Adrenal gland (tissue), 9 donors: ENCODE measurements at regions not wholly inside any gene's neighbourhood (a gene's known extent, or its start where the extent isn't known, plus 50 kb on each side); places are given as distances from the start of the nearest gene placed in this dataset.
A peak's percentile ranks its signal among the peaks of the same experiment; 100 is the strongest.

Source experiments
- DNase-seq, 7 donors: peaks; one replicate each; pipeline ENCODE4 v3.0.0-alpha.2; 2019 to 2020
- H3K27ac ChIP-seq, 5 donors: fragments of 200-600 bp; sonication (generic) in 4 of 5; 1 replicate in 3 of 5; 2 replicates in 2 of 5; pipeline versions ENCODE4 v1.5.1 to v1.8.0; 2016 to 2020; ENCODE audit warnings: mild to moderate bottlenecking in 1 of 5
- H3K27me3 ChIP-seq: fragments of 200-600 bp; 2 replicates; pipeline ENCODE4 v1.8.0; 2021
- H3K36me3 ChIP-seq, 2 donors: fragments of 200-600 bp; replicated peaks in 1 of 2; 1 replicate in 1 of 2; 2 replicates in 1 of 2; pipeline versions ENCODE4 v1.5.1 to v1.8.0; 2018 to 2022
- H3K4me1 ChIP-seq, 2 donors: fragments of 200-600 bp; replicated peaks in 1 of 2; 1 replicate in 1 of 2; 2 replicates in 1 of 2; pipeline versions ENCODE4 v1.5.1 to v1.8.0; 2018 to 2021
- H3K4me3 ChIP-seq, 4 donors: fragments of 200-600 bp; sonication (generic) in 3 of 4; one replicate each; pipeline ENCODE4 v1.5.1; 2016 to 2018
- H3K9me3 ChIP-seq, 3 donors: fragments of 200-600 bp; sonication (generic) in 1 of 3; replicated peaks in 1 of 3; 1 replicate in 2 of 3; 2 replicates in 1 of 3; pipeline versions ENCODE4 v1.5.1 to v1.8.0; 2016 to 2021
- CTCF ChIP-seq, 6 experiments: fragments of 450-650 bp in 4 of 6; fragments of 200-600 bp in 2 of 6; sonication (generic) in 1 of 6; IDR thresholded peaks; 1 replicate in 5 of 6; 2 replicates in 1 of 6; pipeline versions ENCODE4 v1.5.1 to v1.8.0; 2016 to 2021; ENCODE audit warnings: antibody characterized with exemption in 6 of 6, mild to moderate bottlenecking in 2 of 6, moderate library complexity in 1 of 6
- POLR2A ChIP-seq, 2 donors: fragments of 450-650 bp; IDR thresholded peaks; one replicate each; pipeline ENCODE4 v1.6.1; 2017; ENCODE audit warnings: antibody characterized with exemption in 2 of 2, mild to moderate bottlenecking in 2 of 2, moderate library complexity in 1 of 2
- WGBS, 4 donors: extraction: QIAGEN DNeasy Blood & Tissue Kit in 2 of 4; methylation state at CpG; one replicate each; pipeline versions ENCODE4 v1.1.5 to v1.1.7; 2013 to 2017; 5-methylcytosine and 5-hydroxymethylcytosine counted together
- intact Hi-C, 2 donors: fragments of 100-400 bp; cut with DNase I; formaldehyde crosslinking; loops; one replicate each; pipeline versions ENCODE4 v1.14.1 to v1.15.0; 2022 to 2023
- donor health status: healthy with polysubstance abuse.
- donor health status: Bipolar disorder and iron deficiency.
- donor health status: DM: yes; HTN: yes; CAD: no.
- donor health status: DM: no; HTN: no; CAD: no.
- donor health status: DM: no; HTN: no; CAD: no.

- intact Hi-C loops, result no loop called here
- 78 to 86% (median 82%) methylated on average over 10 to 12 of the region's 12 CpGs for WGBS, 4 donors
- no peaks in the 10 kb centered on the region for H3K4me1 ChIP-seq
Measured at GRCh38 chr6:14709066-14709670, 536.7 kb upstream of the JARID2 start.

DNA sequence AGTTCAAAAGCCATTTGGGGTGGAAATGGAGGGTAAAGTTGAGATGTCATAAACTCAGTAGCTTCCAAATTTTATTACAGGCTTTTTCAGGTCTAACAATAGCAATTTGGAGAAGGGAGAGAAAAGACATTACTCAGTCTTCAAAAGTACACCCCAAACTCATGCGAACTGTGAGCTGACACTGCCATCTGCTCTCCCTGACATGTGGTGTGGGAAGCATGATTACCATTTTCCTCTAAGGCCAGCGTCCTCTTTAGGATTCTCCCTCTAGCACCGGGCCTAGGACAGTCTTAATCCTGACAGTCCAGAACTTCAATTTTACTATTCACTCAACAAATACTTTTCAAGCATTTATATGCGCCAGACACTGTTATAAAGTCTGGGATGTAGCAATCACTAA, 536.0 kb upstream of the JARID2 start:
- Histone ChIP-seq H3K4me1 (no peaks in the 10 kb centered on the region), H3K27ac (no peak overlapping the region), H3K27me3 (no peaks in the 10 kb centered on the region), H3K4me3 (no peak overlapping the region), H3K36me3 (no peaks in the 10 kb centered on the region), H3K9me3 (no peaks in the 10 kb centered on the region)
- TF ChIP-seq CTCF (IDR thresholded peaks at IDR 0.05) (no peak), POLR2A (IDR thresholded peaks at IDR 0.05) (no peak)
- no peak for DNase-seq
- intact Hi-C loops, result no loop called here
- WGBS, 4 donors, result 92 to 98% (median 95%) methylated on average over 4 of the region's 4 CpGs

More at GRCh38 chr6:14709066-14709670, 536.7 kb upstream of the JARID2 start:
- Histone ChIP-seq H3K9me3 (no peaks in the 10 kb centered on the region), H3K27me3 (no peaks in the 10 kb centered on the region), H3K4me3 (no peak overlapping the region), H3K36me3 (no peaks in the 10 kb centered on the region), H3K27ac (no peak overlapping the region)
- no peak for DNase-seq
- TF ChIP-seq POLR2A (IDR thresholded peaks at IDR 0.05) (no peak), CTCF (IDR thresholded peaks at IDR 0.05) (no peak)

GRCh38 chr6:14710421-14710820, 535.4 kb upstream of the JARID2 start:
- Histone ChIP-seq H3K27me3 (no peaks in the 10 kb centered on the region), H3K27ac (no peak overlapping the region), H3K36me3 (no peaks in the 10 kb centered on the region), H3K4me1 (no peaks in the 10 kb centered on the region), H3K4me3 (no peak overlapping the region), H3K9me3 (no peaks in the 10 kb centered on the region)
- TF ChIP-seq POLR2A (IDR thresholded peaks at IDR 0.05), result no peak
- intact Hi-C loops, result no loop called here
- WGBS, 4 donors, result 95 to 99% (median 98%) methylated on average over 5 of the region's 5 CpGs
- DNase-seq, result no peak

GRCh38 chr6:14711056-14711703, 534.7 kb upstream of the JARID2 start:
- H3K4me3 ChIP-seq, result no peak overlapping the region
- intact Hi-C loops, result no loop called here
- no peak for TF ChIP-seq POLR2A (IDR thresholded peaks at IDR 0.05)
- TF ChIP-seq CTCF (IDR thresholded peaks at IDR 0.05), result peak in 5 of 6 experiments; percentile 44 to 55 (median 52)
- no peaks in the 10 kb centered on the region for H3K9me3 ChIP-seq
- no peaks in the 10 kb centered on the region for H3K36me3 ChIP-seq
- H3K4me1 ChIP-seq, result no peaks in the 10 kb centered on the region
- 63 to 80% (median 66%) methylated on average over 3 of the region's 3 CpGs for WGBS, 4 donors
- peak in 6 of 7 donors; percentile 41 to 66 (median 51) for DNase-seq
- no peaks in the 10 kb centered on the region for H3K27me3 ChIP-seq
- no peak overlapping the region for H3K27ac ChIP-seq
